ENCODE measurements at regions not wholly inside any gene's neighbourhood (a gene's known extent, or its start where the extent isn't known, plus 50 kb on each side); places are given as distances from the start of the nearest gene placed in this dataset.

DNA sequence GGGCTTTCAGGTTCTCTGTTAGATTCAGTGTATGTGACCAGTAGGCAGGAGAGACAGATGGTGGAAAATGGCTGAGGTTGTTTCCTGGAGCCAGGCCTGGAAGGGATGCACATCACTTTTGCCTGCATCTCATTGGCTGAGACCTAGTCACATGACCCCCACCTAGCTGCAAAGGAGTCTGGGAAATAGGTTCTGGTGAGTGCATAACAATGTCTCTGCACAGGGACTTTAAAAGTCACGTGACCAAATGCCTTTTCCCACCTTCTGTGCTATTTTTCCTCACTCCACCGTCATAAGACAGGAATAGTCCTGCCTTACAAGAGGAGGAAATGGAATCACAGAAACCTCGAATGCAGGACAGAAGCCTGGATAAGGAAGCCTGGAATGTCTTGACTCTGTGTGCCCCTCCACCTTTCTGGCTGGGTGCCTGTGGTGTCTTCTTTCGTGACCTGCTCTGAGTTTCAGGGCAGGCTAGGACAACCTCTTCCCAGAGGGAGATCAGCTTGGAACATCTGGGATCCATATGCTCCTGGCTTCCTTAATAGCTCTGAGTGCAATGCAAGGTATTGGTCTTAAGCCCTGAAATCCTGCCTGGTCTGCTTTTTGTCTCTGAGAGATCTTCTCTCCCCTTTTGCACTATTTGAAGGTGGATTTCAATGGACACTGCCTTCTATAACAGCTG, 139.9 kb upstream of the ZNF438 start:
- Mint-ChIP-seq H3K27ac (ENCODE audit: unreplicated experiment) (no peak overlapping the region), H3K4me1 (no peaks in the 10 kb centered on the region), H3K4me3 (no peak overlapping the region), H3K27me3 (ENCODE audit: low read depth) (no peaks in the 10 kb centered on the region), H3K9me3 (peaks cover 15% of the 10 kb centered on the region), H3K36me3 (ENCODE audit: low read depth) (peaks cover 17% of the 10 kb centered on the region)
- DNase-seq (ENCODE audit: low read depth, low spot score) = no peak
- TF ChIP-seq, protein P1, sequence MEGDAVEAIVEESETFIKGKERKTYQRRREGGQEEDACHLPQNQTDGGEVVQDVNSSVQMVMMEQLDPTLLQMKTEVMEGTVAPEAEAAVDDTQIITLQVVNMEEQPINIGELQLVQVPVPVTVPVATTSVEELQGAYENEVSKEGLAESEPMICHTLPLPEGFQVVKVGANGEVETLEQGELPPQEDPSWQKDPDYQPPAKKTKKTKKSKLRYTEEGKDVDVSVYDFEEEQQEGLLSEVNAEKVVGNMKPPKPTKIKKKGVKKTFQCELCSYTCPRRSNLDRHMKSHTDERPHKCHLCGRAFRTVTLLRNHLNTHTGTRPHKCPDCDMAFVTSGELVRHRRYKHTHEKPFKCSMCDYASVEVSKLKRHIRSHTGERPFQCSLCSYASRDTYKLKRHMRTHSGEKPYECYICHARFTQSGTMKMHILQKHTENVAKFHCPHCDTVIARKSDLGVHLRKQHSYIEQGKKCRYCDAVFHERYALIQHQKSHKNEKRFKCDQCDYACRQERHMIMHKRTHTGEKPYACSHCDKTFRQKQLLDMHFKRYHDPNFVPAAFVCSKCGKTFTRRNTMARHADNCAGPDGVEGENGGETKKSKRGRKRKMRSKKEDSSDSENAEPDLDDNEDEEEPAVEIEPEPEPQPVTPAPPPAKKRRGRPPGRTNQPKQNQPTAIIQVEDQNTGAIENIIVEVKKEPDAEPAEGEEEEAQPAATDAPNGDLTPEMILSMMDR (conservative IDR thresholded peaks at IDR 0.05) = no peak

DNA sequence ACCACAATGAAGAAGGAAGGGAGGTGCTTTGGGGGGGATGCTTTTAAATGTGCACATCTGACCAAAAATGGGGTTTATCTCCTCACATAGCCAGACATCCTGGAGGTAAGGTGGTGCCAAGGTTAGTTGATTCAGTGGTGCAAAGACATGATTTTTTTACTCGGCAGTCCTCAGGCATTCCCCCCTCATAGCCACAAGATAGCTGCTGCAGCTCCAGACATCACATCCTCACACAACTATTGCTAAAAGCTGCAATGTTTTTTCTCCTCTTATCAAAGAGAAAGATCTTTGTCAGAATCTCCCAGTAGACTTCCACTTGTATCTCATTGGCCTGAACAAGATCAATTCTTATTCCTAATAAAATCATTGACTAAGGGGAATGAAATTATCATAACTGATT, 141.3 kb upstream of the ZNF438 start:
- Mint-ChIP-seq H3K9me3 (peaks cover 15% of the 10 kb centered on the region), H3K36me3 (ENCODE audit: low read depth) (peaks cover 21% of the 10 kb centered on the region), H3K4me3 (no peak overlapping the region), H3K27ac (ENCODE audit: unreplicated experiment) (no peak overlapping the region), H3K4me1 (no peaks in the 10 kb centered on the region), H3K27me3 (ENCODE audit: low read depth) (no peaks in the 10 kb centered on the region)
- DNase-seq (ENCODE audit: low read depth, low spot score) = no peak
- TF ChIP-seq, protein P1 (conservative IDR thresholded peaks at IDR 0.05) = no peak

DNA sequence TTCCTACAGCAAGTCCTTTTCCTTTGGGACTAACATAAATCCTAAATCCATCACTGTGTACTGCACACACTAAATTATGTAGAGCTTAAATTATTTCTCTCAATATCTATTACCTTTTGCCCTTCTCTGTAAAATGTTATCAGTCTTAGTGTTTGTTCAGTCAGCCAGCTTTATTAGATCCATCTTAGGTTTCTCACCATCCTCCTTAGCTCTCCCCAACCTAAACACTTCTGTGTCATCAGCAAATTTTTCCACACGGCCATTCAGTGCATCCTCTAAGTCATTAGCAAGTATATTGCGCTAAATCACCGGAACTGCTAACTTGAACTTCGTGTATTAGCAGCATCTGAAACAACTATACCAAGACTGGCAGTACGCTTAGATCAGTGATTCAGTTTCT, 142.1 kb upstream of the ZNF438 start:
- no peak overlapping the region for H3K4me3 Mint-ChIP-seq
- no peaks in the 10 kb centered on the region for H3K4me1 Mint-ChIP-seq
- TF ChIP-seq, protein P1 (conservative IDR thresholded peaks at IDR 0.05) = no peak
- H3K27ac Mint-ChIP-seq (ENCODE audit: unreplicated experiment) = no peak overlapping the region
- H3K36me3 Mint-ChIP-seq (ENCODE audit: low read depth) = peaks cover 21% of the 10 kb centered on the region
- DNase-seq (ENCODE audit: low read depth, low spot score) = no peak
- peaks cover 15% of the 10 kb centered on the region for H3K9me3 Mint-ChIP-seq
- H3K27me3 Mint-ChIP-seq (ENCODE audit: low read depth) = no peaks in the 10 kb centered on the region

DNA sequence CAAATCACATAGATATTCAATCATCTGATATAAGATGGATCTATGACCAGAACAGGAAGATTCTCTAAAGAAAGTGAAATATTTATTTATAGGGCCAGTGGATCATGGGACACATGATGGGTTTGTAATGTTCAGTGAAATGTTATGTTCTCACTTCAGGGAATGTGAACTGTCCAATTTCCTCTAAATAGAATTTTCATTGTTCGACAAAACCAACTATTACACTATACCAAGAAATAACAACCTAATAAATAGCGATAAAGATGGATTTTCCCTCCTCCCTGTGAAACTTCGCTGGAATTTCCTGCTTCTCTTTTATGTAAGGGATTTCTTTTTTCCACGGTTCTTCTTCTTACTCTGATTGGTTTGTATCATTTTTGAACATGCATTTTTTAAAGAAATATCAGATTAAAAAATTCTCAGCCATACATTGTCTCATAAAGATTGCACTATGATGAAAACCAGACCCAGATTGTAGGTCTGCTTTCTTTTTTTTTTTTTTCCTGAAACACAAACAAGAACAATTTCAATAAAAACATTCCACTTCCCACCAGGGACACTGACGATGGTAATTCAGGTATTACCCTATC, 139.8 kb upstream of the ZEB1 start:
- Mint-ChIP-seq H3K27ac (ENCODE audit: unreplicated experiment) (no peak overlapping the region), H3K27me3 (ENCODE audit: low read depth) (no peaks in the 10 kb centered on the region), H3K9me3 (peaks cover 7% of the 10 kb centered on the region), H3K4me1 (no peaks in the 10 kb centered on the region), H3K4me3 (no peak overlapping the region), H3K36me3 (ENCODE audit: low read depth) (peaks cover 11% of the 10 kb centered on the region)
- DNase-seq (ENCODE audit: low read depth, low spot score) = no peak
- TF ChIP-seq, protein P1 (conservative IDR thresholded peaks at IDR 0.05) = no peak

DNA sequence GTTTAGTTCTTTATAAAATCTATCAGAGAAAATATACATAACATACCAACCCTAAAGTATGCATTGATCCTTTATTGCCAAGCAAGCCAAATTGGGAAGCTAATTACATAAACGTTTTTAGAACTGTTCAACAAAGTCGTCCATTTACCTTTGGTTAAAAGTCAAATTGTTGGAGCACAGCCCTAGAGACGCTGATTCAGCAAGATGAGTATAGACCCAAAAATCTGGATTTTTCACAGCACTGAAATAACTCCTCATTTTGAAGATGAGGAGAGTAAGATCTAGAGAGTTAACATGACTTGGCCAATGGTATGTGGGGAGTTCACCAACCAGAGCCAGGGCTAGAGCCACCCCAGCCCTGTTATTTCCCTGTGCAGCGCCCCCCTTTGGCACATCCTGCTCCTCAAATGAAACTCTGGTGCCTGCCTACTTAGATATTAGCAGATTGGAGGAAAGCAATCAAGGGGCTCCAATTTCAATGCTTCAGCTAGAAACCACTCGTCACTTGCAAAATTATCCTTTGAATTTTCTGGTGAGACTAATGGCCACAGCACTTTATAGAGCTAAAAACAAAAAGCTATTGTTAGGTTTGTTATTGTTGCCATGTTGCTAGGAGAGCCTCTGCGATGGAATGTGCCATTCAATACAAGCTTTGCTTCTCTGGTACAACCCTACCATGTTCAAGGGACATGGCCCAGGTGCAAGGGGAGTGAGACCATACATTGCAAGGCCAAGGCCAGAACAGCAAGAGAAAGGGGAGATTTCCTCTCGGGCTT, 132.6 kb upstream of the ZEB1 start:
- TF ChIP-seq, protein P1 (conservative IDR thresholded peaks at IDR 0.05) = no peak
- no peak overlapping the region for H3K4me3 Mint-ChIP-seq
- peak overlapping the region; percentile 93 for H3K27ac Mint-ChIP-seq (ENCODE audit: unreplicated experiment)
- no peaks in the 10 kb centered on the region for H3K27me3 Mint-ChIP-seq (ENCODE audit: low read depth)
- no peaks in the 10 kb centered on the region for H3K36me3 Mint-ChIP-seq (ENCODE audit: low read depth)
- no peaks in the 10 kb centered on the region for H3K9me3 Mint-ChIP-seq
- peak; percentile 16 for DNase-seq (ENCODE audit: low read depth, low spot score)
- peaks cover 23% of the 10 kb centered on the region for H3K4me1 Mint-ChIP-seq

Measured in neural crest cell (in vitro differentiated cells).